ENCODE measurements at regions not wholly inside any gene's neighbourhood (a gene's known extent, or its start where the extent isn't known, plus 50 kb on each side); places are given as distances from the start of the nearest gene placed in this dataset.

- Histone ChIP-seq H3K4me3 (replicated peaks in 1 of 3; ENCODE audit: insufficient read depth in 1 of 3, low read depth in 1 of 3, low read length in 3 of 3) (no peak overlapping the region), H3K9me3 (replicated peaks; ENCODE audit: control insufficient read depth, insufficient read depth, low read length) (no peaks in the 10 kb centered on the region), H3K79me2 (ENCODE audit: control insufficient read depth, insufficient read depth, low read length) (no peaks in the 10 kb centered on the region), H3K27me3 (ENCODE audit: control insufficient read depth in 2 of 2, insufficient read depth in 2 of 2, low read length in 2 of 2) (no peaks in the 10 kb centered on the region), H3K4me1 (ENCODE audit: control insufficient read depth, extremely low read depth, insufficient read depth, low read length) (no peaks in the 10 kb centered on the region), H3K36me3 (ENCODE audit: control insufficient read depth in 2 of 2, extremely low read depth in 1 of 2, insufficient read depth in 2 of 2, low read length in 2 of 2) (no peaks in the 10 kb centered on the region), H2AFZ (ENCODE audit: low read depth, low read length) (no peak overlapping the region), H3K9me1 (replicated peaks; ENCODE audit: control insufficient read depth, extremely low read depth, insufficient read depth, low read length) (no peaks in the 10 kb centered on the region), H4K20me1 (replicated peaks; ENCODE audit: control insufficient read depth, extremely low read depth, insufficient read depth, low read length) (no peaks in the 10 kb centered on the region), H3K4me2 (ENCODE audit: insufficient read depth, low read length) (no peak overlapping the region), H3K9ac (replicated peaks; ENCODE audit: extremely low read depth, insufficient read depth, low read length) (no peak overlapping the region), H3K27ac (ENCODE audit: insufficient read depth, low read depth, low read length) (no peak overlapping the region)
- FAIRE-seq (no peak), DNase-seq (ENCODE audit: low read depth, low spot score) (no peak)
- dilution Hi-C loops (cut with MboI; ENCODE audit: extremely low pct_ligation_motif_present, low sequenced_read_pairs) = no loop called here
- ChIA-PET POLR2A (interaction anchor here (0.6 kb wide), 1 partner anchor 32 kb away, joined by 3 read pairs; no protein-coding TSS in a partner anchor), CTCF (interaction anchor here (0.7 to 3.2 kb wide), 5 partner anchors 39 to 131 kb away, joined by 3 to 22 read pairs (median 4); no protein-coding TSS in a partner anchor)
- no peak for TF ChIP-seq JUN (IDR thresholded peaks at IDR 0.05; ENCODE audit: borderline replicate concordance, insufficient read depth, insufficient read length, low read depth)
- no peak for TF ChIP-seq FOS (IDR thresholded peaks at IDR 0.05; ENCODE audit: borderline replicate concordance, insufficient read depth, low read length)
- no peak for TF ChIP-seq MAX (IDR thresholded peaks at IDR 0.05; ENCODE audit: insufficient read depth, insufficient read length)
- no peak for TF ChIP-seq MYC (IDR thresholded peaks at IDR 0.05; ENCODE audit: low read depth, low read length)
- no peak for TF ChIP-seq POLR2A (IDR thresholded peaks at IDR 0.05; ENCODE audit: low read depth, low read length)
- TF ChIP-seq POLR2AphosphoS5 (IDR thresholded peaks at IDR 0.05; ENCODE audit: insufficient read depth, low read depth, low read length) = no peak
- no peak for TF ChIP-seq EZH2 (IDR thresholded peaks at IDR 0.05; ENCODE audit: borderline replicate concordance, low read depth, low read length, severe bottlenecking)
- no peak for TF ChIP-seq GATA2 (IDR thresholded peaks at IDR 0.05; ENCODE audit: insufficient read depth, insufficient read length, low read depth, low read length)
- no peak for TF ChIP-seq CTCF (IDR thresholded peaks at IDR 0.05; ENCODE audit: extremely low read depth in 1 of 2, insufficient read depth in 1 of 2, low read depth in 1 of 2, low read length in 2 of 2)
- no TSS peak for BruUV-seq (replicated peaks)
- intact Hi-C loops (cut with micrococcal nuclease) = no loop called here
Measured at GRCh38 chr17:78290721-78291120, 59.3 kb downstream of the TMEM235 start.
